K562 (cell line): ENCODE measurements at regions not wholly inside any gene's neighbourhood (a gene's known extent, or its start where the extent isn't known, plus 50 kb on each side); places are given as distances from the start of the nearest gene placed in this dataset.

Experiments used
- ATAC-seq: fragments of 200-7000 bp; cut with Tn5 transposase; 3 replicates; pipeline ENCODE4 v1.9.1; 2020; ENCODE audit warnings: moderate library complexity
- BruUV-seq: library from RNA; stranded (reverse); fragments of 400-500 nt; replicated peaks from 2 replicates; lab custom pipeline; 2021; lab: Mats Ljungman, UMichigan
- CTCF ChIA-PET: fragments of 300-600 bp; formaldehyde crosslinking; extraction: SDS; loops from one replicate; lab custom pipeline; 2021; ENCODE audit warnings: low intra/inter-chr PET ratio; lab: Yijun Ruan, JAX
- POLR2A ChIA-PET: fragments of 300-600, 350-650 bp; sonication (Branson Sonifier 250); formaldehyde crosslinking; extraction: SDS; loops from one replicate; lab custom pipeline; 2021; ENCODE audit warnings: antibody characterized with exemption, inconsistent platforms; lab: Yijun Ruan, JAX
- DNase-seq, 4 experiments: peaks; one replicate each; pipeline versions ENCODE4 v3.0.0 to v3.0.0-alpha.2; 2011 to 2018; ENCODE audit warnings: low spot score in 3 of 4, mixed read lengths in 3 of 4; ENCODE audit errors: extremely low read depth in 1 of 4
- FAIRE-seq: peaks from 2 replicates; lab custom pipeline; 2011; peaks lifted over from hg19 to GRCh38; lab: Jason Lieb, UNC
- H2AFZ ChIP-seq: 2 replicates; pipeline ENCODE4 v1.6.0; 2011; ENCODE audit warnings: low read depth, low read length, control low read depth, inconsistent platforms
- H3K27ac ChIP-seq: fragments of 200-600 bp; 3 replicates; pipeline ENCODE4 v1.8.0; 2011; ENCODE audit warnings: low read depth, mild to moderate bottlenecking, control low read depth, inconsistent platforms, low read length, moderate library complexity, mixed read lengths; ENCODE audit errors: extremely low read depth
- H3K27me3 ChIP-seq, 2 experiments: fragments of 300-600 bp in 1 of 2; 2 replicates in 1 of 2; 3 replicates in 1 of 2; pipeline versions ENCODE4 v1.6.0 to v1.8.0; 2011; ENCODE audit warnings: inconsistent platforms in 2 of 2, low read length in 2 of 2, mild to moderate bottlenecking in 1 of 2, mixed read lengths in 1 of 2, moderate library complexity in 1 of 2; ENCODE audit not compliant: control insufficient read depth in 2 of 2, insufficient read depth in 2 of 2
- H3K36me3 ChIP-seq: fragments of 300-600 bp; 3 replicates; pipeline ENCODE4 v1.8.0; 2011; ENCODE audit warnings: mild to moderate bottlenecking, low read length, inconsistent platforms; ENCODE audit not compliant: control insufficient read depth, insufficient read depth
- H3K4me1 ChIP-seq, 2 experiments: fragments of 200-600 bp in 1 of 2; replicated peaks in 1 of 2; 2 replicates in 1 of 2; 3 replicates in 1 of 2; pipeline versions ENCODE4 v1.5.1 to v1.8.0; 2011; ENCODE audit warnings: inconsistent platforms in 2 of 2, low read length in 2 of 2, mild to moderate bottlenecking in 1 of 2, mixed read lengths in 1 of 2, moderate library complexity in 1 of 2; ENCODE audit not compliant: control insufficient read depth in 2 of 2, insufficient read depth in 2 of 2
- H3K4me2 ChIP-seq: 2 replicates; pipeline ENCODE4 v1.6.1; 2011; ENCODE audit warnings: low read length, control low read depth, inconsistent platforms, mixed read lengths; ENCODE audit not compliant: insufficient read depth
- H3K4me3 ChIP-seq: fragments of 200-600 bp; sonication (generic), shearing (Covaris generic); 2 replicates; pipeline ENCODE4 v1.5.1; 2016; ENCODE audit warnings: control low read depth, inconsistent platforms
- H3K79me2 ChIP-seq: fragments of 200-600 bp; 3 replicates; pipeline ENCODE4 v1.8.0; 2011; ENCODE audit warnings: low read length, inconsistent platforms; ENCODE audit not compliant: control insufficient read depth, insufficient read depth
- H3K9ac ChIP-seq, 2 experiments: 2 replicates each; pipeline versions ENCODE4 v1.6.0 to v1.6.1; 2011; ENCODE audit warnings: low read depth in 2 of 2, low read length in 2 of 2, control low read depth in 1 of 2, inconsistent platforms in 1 of 2, mild to moderate bottlenecking in 1 of 2, mixed read lengths in 1 of 2; ENCODE audit not compliant: insufficient read depth in 1 of 2
- H3K9me1 ChIP-seq: one replicate; pipeline ENCODE4 v1.6.0; 2011; ENCODE audit warnings: inconsistent platforms, mild to moderate bottlenecking, low read length, moderate library complexity; ENCODE audit not compliant: control insufficient read depth, insufficient read depth
- H3K9me3 ChIP-seq: replicated peaks from 2 replicates; pipeline ENCODE4 v1.5.1; 2011; ENCODE audit warnings: low read depth, low read length, inconsistent platforms; ENCODE audit not compliant: control insufficient read depth, insufficient read depth
- H4K20me1 ChIP-seq: replicated peaks from 2 replicates; pipeline ENCODE4 v1.6.1; 2011; ENCODE audit warnings: low read length, inconsistent platforms, mixed read lengths; ENCODE audit not compliant: control insufficient read depth, insufficient read depth
- ARID2 ChIP-seq: fragments of 450-650 bp; IDR thresholded peaks from 2 replicates; pipeline ENCODE4 v1.6.1; 2017; ENCODE audit warnings: antibody characterized with exemption, mild to moderate bottlenecking
- CHD4 ChIP-seq: fragments of 200-600 bp; sonication (generic); IDR thresholded peaks from 3 replicates; pipeline ENCODE4 v1.6.1; 2012; ENCODE audit warnings: low read depth, mild to moderate bottlenecking, mixed read lengths, low read length, inconsistent platforms; ENCODE audit not compliant: insufficient read depth, insufficient replicate concordance, poor library complexity, severe bottlenecking
- JUNB ChIP-seq: fragments of 450-650 bp; formaldehyde crosslinking; conservative IDR thresholded peaks from 2 replicates; pipeline ENCODE4 v1.4.0; 2020; ENCODE audit warnings: mild to moderate bottlenecking
- PYGO2 ChIP-seq: fragments of 450-650 bp; IDR thresholded peaks from 2 replicates; pipeline ENCODE4 v1.6.1; 2016; ENCODE audit warnings: mild to moderate bottlenecking, missing genetic modification characterization, moderate library complexity, missing compliant biosample characterization
- WHSC1 ChIP-seq: IDR thresholded peaks from one replicate; pipeline ENCODE4 v1.6.1; 2012; ENCODE audit warnings: low read length, control low read depth, inconsistent platforms
- ZFX ChIP-seq: sonication (generic); formaldehyde crosslinking; IDR thresholded peaks from 2 replicates; pipeline ENCODE4 v1.8.0; 2022; ENCODE audit warnings: mild to moderate bottlenecking, missing genetic modification reagents, moderate library complexity
- ZNF584 ChIP-seq: fragments of 200-800 bp; sonication (Bioruptor generic); IDR thresholded peaks from 2 replicates; pipeline ENCODE4 v1.6.1; 2016; ENCODE audit warnings: low read depth, mild to moderate bottlenecking, missing genetic modification characterization, missing compliant biosample characterization
- ZNF77 ChIP-seq: fragments of 250-450 bp; sonication (Bioruptor Pico); IDR thresholded peaks from 2 replicates; pipeline ENCODE4 v1.5.0; 2020
- WGBS: fragments of 100-300 bp; shearing (Covaris generic); methylation state at CpG from one replicate; pipeline ENCODE4 v1.1.6; 2016; ENCODE audit warnings: low coverage, mixed read lengths; ENCODE audit not compliant: insufficient coverage; ENCODE audit errors: missing lambda C conversion rate; 5-methylcytosine and 5-hydroxymethylcytosine counted together
- in situ Hi-C: fragments of 300-500 bp; cut with MboI; formaldehyde crosslinking; loops from 4 replicates; pipeline ENCODE4 v1.15.0; 2018; ENCODE audit warnings: inconsistent platforms, mixed read lengths
- intact Hi-C: fragments of 100-400 bp; cut with micrococcal nuclease; formaldehyde crosslinking; loops from 2 replicates; pipeline ENCODE4 v1.14.2; 2022
- TF ChIP-seq, protein P1 (sequence below), 3 experiments: IDR thresholded peaks in 2 of 3; conservative IDR thresholded peaks in 1 of 3; 2 replicates each; pipeline ENCODE4 v1.5.1; 2011 to 2012; ENCODE audit warnings: low read length in 3 of 3, mild to moderate bottlenecking in 3 of 3, control low read depth in 2 of 3, improper control_type of control experiment in 1 of 3, inconsistent platforms in 1 of 3, low read depth in 1 of 3, mixed read lengths in 1 of 3, moderate library complexity in 1 of 3; ENCODE audit not compliant: insufficient read depth in 2 of 3
- TF ChIP-seq, protein P2 (sequence below): fragments of 450-650 bp; IDR thresholded peaks from 2 replicates; pipeline ENCODE4 v1.6.1; 2016; ENCODE audit warnings: mild to moderate bottlenecking, moderate library complexity

DNA sequence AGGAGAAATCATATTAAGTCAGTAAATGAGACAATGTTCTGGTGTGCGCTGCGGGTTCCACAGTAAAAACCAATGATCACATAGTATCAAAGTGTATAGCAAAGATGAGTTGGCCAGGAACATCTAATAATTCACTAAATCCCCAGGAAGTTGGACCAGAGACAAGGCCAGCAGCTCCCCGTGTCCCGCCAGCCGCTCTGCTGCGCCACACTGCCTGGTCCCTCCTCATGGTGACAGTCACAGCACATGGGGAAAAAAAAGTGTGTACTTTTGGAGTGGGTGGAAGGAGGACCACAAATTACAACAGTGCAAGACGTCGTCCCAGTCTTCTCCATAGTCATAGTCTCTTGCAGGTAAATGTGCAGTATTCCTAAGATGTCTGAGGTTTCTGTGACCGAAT is 239.0 kb upstream of the RNF32 start:
- Histone ChIP-seq H4K20me1 (no peaks in the 10 kb centered on the region; the same call in 1 of the 2 replicates), H2AFZ (peak overlapping the region; percentile 94), H3K9me3 (no peaks in the 10 kb centered on the region), H3K4me1 (no peaks in the 10 kb centered on the region; a peak in 1 of 5 replicates), H3K4me2 (peak overlapping the region; percentile 88), H3K9me1 (no peaks in the 10 kb centered on the region), H3K27me3 (peaks cover 8% of the 10 kb centered on the region in 2 experiments; a peak in 3 of 5 replicates), H3K79me2 (no peaks in the 10 kb centered on the region), H3K4me3 (peak overlapping the region; percentile 47), H3K36me3 (no peaks in the 10 kb centered on the region), H3K9ac (peak overlapping the region; percentile 69 to 79), H3K27ac (peak overlapping the region; percentile 56; the same call in 2 of the 3 replicates)
- peak in 2 of 4 experiments; percentile 13 to 26 for DNase-seq
- no peak for FAIRE-seq
- BruUV-seq = no TSS peak
- intact Hi-C loops (no loop called here), in situ Hi-C loops (no loop called here)
- peak; percentile 71 for ATAC-seq
- ChIA-PET CTCF (no interaction called here), POLR2A (no interaction called here)
- WGBS = 1% methylated on average over 9 of the region's 9 CpGs
- no peak for TF ChIP-seq JUNB
- no peak for TF ChIP-seq PYGO2 (tag)
- TF ChIP-seq, protein P1, sequence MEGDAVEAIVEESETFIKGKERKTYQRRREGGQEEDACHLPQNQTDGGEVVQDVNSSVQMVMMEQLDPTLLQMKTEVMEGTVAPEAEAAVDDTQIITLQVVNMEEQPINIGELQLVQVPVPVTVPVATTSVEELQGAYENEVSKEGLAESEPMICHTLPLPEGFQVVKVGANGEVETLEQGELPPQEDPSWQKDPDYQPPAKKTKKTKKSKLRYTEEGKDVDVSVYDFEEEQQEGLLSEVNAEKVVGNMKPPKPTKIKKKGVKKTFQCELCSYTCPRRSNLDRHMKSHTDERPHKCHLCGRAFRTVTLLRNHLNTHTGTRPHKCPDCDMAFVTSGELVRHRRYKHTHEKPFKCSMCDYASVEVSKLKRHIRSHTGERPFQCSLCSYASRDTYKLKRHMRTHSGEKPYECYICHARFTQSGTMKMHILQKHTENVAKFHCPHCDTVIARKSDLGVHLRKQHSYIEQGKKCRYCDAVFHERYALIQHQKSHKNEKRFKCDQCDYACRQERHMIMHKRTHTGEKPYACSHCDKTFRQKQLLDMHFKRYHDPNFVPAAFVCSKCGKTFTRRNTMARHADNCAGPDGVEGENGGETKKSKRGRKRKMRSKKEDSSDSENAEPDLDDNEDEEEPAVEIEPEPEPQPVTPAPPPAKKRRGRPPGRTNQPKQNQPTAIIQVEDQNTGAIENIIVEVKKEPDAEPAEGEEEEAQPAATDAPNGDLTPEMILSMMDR (IDR thresholded peaks at IDR 0.05 in 2 of 3, conservative IDR thresholded peaks at IDR 0.05 in 1 of 3; ENCODE audit: insufficient read depth in 2 of 3, low read depth in 1 of 3, low read length in 3 of 3) = 0 out of 6 replicates have a peak, but pooled peaks of 2 of the 3 experiments have one; percentile 19 to 26
- no peak for TF ChIP-seq ZFX
- TF ChIP-seq WHSC1 = no peak
- TF ChIP-seq, protein P2, sequence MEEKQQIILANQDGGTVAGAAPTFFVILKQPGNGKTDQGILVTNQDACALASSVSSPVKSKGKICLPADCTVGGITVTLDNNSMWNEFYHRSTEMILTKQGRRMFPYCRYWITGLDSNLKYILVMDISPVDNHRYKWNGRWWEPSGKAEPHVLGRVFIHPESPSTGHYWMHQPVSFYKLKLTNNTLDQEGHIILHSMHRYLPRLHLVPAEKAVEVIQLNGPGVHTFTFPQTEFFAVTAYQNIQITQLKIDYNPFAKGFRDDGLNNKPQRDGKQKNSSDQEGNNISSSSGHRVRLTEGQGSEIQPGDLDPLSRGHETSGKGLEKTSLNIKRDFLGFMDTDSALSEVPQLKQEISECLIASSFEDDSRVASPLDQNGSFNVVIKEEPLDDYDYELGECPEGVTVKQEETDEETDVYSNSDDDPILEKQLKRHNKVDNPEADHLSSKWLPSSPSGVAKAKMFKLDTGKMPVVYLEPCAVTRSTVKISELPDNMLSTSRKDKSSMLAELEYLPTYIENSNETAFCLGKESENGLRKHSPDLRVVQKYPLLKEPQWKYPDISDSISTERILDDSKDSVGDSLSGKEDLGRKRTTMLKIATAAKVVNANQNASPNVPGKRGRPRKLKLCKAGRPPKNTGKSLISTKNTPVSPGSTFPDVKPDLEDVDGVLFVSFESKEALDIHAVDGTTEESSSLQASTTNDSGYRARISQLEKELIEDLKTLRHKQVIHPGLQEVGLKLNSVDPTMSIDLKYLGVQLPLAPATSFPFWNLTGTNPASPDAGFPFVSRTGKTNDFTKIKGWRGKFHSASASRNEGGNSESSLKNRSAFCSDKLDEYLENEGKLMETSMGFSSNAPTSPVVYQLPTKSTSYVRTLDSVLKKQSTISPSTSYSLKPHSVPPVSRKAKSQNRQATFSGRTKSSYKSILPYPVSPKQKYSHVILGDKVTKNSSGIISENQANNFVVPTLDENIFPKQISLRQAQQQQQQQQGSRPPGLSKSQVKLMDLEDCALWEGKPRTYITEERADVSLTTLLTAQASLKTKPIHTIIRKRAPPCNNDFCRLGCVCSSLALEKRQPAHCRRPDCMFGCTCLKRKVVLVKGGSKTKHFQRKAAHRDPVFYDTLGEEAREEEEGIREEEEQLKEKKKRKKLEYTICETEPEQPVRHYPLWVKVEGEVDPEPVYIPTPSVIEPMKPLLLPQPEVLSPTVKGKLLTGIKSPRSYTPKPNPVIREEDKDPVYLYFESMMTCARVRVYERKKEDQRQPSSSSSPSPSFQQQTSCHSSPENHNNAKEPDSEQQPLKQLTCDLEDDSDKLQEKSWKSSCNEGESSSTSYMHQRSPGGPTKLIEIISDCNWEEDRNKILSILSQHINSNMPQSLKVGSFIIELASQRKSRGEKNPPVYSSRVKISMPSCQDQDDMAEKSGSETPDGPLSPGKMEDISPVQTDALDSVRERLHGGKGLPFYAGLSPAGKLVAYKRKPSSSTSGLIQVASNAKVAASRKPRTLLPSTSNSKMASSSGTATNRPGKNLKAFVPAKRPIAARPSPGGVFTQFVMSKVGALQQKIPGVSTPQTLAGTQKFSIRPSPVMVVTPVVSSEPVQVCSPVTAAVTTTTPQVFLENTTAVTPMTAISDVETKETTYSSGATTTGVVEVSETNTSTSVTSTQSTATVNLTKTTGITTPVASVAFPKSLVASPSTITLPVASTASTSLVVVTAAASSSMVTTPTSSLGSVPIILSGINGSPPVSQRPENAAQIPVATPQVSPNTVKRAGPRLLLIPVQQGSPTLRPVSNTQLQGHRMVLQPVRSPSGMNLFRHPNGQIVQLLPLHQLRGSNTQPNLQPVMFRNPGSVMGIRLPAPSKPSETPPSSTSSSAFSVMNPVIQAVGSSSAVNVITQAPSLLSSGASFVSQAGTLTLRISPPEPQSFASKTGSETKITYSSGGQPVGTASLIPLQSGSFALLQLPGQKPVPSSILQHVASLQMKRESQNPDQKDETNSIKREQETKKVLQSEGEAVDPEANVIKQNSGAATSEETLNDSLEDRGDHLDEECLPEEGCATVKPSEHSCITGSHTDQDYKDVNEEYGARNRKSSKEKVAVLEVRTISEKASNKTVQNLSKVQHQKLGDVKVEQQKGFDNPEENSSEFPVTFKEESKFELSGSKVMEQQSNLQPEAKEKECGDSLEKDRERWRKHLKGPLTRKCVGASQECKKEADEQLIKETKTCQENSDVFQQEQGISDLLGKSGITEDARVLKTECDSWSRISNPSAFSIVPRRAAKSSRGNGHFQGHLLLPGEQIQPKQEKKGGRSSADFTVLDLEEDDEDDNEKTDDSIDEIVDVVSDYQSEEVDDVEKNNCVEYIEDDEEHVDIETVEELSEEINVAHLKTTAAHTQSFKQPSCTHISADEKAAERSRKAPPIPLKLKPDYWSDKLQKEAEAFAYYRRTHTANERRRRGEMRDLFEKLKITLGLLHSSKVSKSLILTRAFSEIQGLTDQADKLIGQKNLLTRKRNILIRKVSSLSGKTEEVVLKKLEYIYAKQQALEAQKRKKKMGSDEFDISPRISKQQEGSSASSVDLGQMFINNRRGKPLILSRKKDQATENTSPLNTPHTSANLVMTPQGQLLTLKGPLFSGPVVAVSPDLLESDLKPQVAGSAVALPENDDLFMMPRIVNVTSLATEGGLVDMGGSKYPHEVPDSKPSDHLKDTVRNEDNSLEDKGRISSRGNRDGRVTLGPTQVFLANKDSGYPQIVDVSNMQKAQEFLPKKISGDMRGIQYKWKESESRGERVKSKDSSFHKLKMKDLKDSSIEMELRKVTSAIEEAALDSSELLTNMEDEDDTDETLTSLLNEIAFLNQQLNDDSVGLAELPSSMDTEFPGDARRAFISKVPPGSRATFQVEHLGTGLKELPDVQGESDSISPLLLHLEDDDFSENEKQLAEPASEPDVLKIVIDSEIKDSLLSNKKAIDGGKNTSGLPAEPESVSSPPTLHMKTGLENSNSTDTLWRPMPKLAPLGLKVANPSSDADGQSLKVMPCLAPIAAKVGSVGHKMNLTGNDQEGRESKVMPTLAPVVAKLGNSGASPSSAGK = peak; percentile 32
- TF ChIP-seq ZNF77 (CRISPR knock-in tag) = no peak
- TF ChIP-seq ARID2 = no peak
- no peak for TF ChIP-seq CHD4
- TF ChIP-seq ZNF584 (CRISPR knock-in tag) = peak; percentile 17; the same call in 1 of the 2 replicates
